ENCODE measurements at regions not wholly inside any gene's neighbourhood (a gene's known extent, or its start where the extent isn't known, plus 50 kb on each side); places are given as distances from the start of the nearest gene placed in this dataset.

GRCh38 chr2:106944215-106944614 is 58.2 kb upstream of the ST6GAL2 start:
- H3K9me2 ChIP-seq (ENCODE audit: insufficient read depth): no peaks in the 10 kb centered on the region
- H3K36me3 ChIP-seq (ENCODE audit: insufficient read depth): no peaks in the 10 kb centered on the region
- DNase-seq (ENCODE audit: low spot score) (no peak), ATAC-seq (no peak)
- no peaks in the 10 kb centered on the region for H3K79me2 ChIP-seq (replicated peaks; ENCODE audit: insufficient read depth)
- no peaks in the 10 kb centered on the region for H4K20me1 ChIP-seq (replicated peaks; ENCODE audit: insufficient read depth)
- no peak overlapping the region for H2AFZ ChIP-seq
- H3F3A ChIP-seq (replicated peaks; ENCODE audit: low read depth): no peaks in the 10 kb centered on the region
- TF ChIP-seq ZNF462 (CRISPR knock-in tag; IDR thresholded peaks at IDR 0.05): no peak
- TF ChIP-seq ETS1 (IDR thresholded peaks at IDR 0.05): no peak
- no peak for TF ChIP-seq NANOG (IDR thresholded peaks at IDR 0.05; ENCODE audit: borderline replicate concordance)
- TF ChIP-seq EZH2phosphoT487 (IDR thresholded peaks at IDR 0.05; ENCODE audit: unreplicated experiment): no peak
- Mint-ChIP-seq H3K27me3 (ENCODE audit: insufficient read depth, low read depth, poor library complexity) (no peaks in the 10 kb centered on the region), H3K36me3 (ENCODE audit: low read depth) (no peaks in the 10 kb centered on the region), H3K9me3 (peaks cover 4% of the 10 kb centered on the region; the same call in 2 of the 3 replicates), H3K4me3 (no peak overlapping the region), H3K27ac (no peak overlapping the region), H3K4me1 (no peaks in the 10 kb centered on the region)
- no peak overlapping the region for H3K4me2 ChIP-seq
- H3K4me3 ChIP-seq: no peak overlapping the region
- no peaks in the 10 kb centered on the region for H3K27me3 ChIP-seq (ENCODE audit: insufficient read depth)
- H3K4me1 ChIP-seq (ENCODE audit: insufficient read depth): no peaks in the 10 kb centered on the region
- H3K27ac ChIP-seq (ENCODE audit: low read depth): no peak overlapping the region

GRCh38 chr2:106948540-106948939 is 62.6 kb upstream of the ST6GAL2 start:
- no peaks in the 10 kb centered on the region; the same call in 2 of the 3 replicates for H3K4me1 Mint-ChIP-seq
- ATAC-seq: no peak
- no peaks in the 10 kb centered on the region for H3K9me3 Mint-ChIP-seq
- no peaks in the 10 kb centered on the region for H3F3A ChIP-seq (replicated peaks; ENCODE audit: low read depth)
- H3K27ac ChIP-seq (ENCODE audit: low read depth): no peak overlapping the region
- H3K9me2 ChIP-seq (ENCODE audit: insufficient read depth): 0 out of 2 replicates have a peak, but pooled peaks cover 6% of the 10 kb centered on the region
- H3K27me3 ChIP-seq (ENCODE audit: insufficient read depth): no peaks in the 10 kb centered on the region
- no peak overlapping the region for H3K4me3 Mint-ChIP-seq
- DNase-seq (ENCODE audit: low spot score): no peak
- no peaks in the 10 kb centered on the region for H3K79me2 ChIP-seq (replicated peaks; ENCODE audit: insufficient read depth)
- H3K4me2 ChIP-seq: no peak overlapping the region
- H3K27ac Mint-ChIP-seq: no peak overlapping the region
- H3K36me3 Mint-ChIP-seq (ENCODE audit: low read depth): no peaks in the 10 kb centered on the region
- H3K27me3 Mint-ChIP-seq (ENCODE audit: insufficient read depth, low read depth, poor library complexity): no peaks in the 10 kb centered on the region
- no peaks in the 10 kb centered on the region for H4K20me1 ChIP-seq (replicated peaks; ENCODE audit: insufficient read depth)
- no peaks in the 10 kb centered on the region for H3K4me1 ChIP-seq (ENCODE audit: insufficient read depth)
- H2AFZ ChIP-seq: peak overlapping the region; percentile 38; the same call in 1 of the 2 replicates
- no peaks in the 10 kb centered on the region for H3K36me3 ChIP-seq (ENCODE audit: insufficient read depth)
- H3K4me3 ChIP-seq: no peak overlapping the region
- TF ChIP-seq JUNB (IDR thresholded peaks at IDR 0.05; ENCODE audit: unreplicated experiment): no peak
